ENCODE measurements at regions not wholly inside any gene's neighbourhood (a gene's known extent, or its start where the extent isn't known, plus 50 kb on each side); places are given as distances from the start of the nearest gene placed in this dataset.

DNA sequence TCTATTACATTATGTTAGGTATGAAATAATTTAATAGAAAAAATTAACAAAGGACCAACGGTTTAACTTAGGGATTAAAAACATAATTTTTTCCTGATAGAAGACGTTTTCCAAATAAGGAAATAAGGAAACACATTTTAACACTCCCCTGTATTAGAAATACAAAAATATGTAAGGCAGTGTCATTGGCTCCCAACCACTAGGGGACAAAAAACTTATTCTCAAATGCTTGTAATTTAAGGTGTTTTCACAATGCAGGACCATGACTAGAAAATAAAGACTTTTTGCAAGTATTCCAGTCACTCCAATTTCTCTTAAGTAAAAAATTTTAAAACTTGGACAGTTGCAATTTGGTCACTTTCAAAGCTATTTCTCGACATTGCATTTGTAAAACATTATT, 98.8 kb upstream of the ODAD2 start:
- no peak overlapping the region for H3K4me3 ChIP-seq
- H3K9me3 ChIP-seq (ENCODE audit: low read depth): no peaks in the 10 kb centered on the region
- DNase-seq (ENCODE audit: low read depth in 1 of 2, low spot score in 1 of 2): no peak
- H3K27ac ChIP-seq: no peak overlapping the region
- TF ChIP-seq, protein P1, sequence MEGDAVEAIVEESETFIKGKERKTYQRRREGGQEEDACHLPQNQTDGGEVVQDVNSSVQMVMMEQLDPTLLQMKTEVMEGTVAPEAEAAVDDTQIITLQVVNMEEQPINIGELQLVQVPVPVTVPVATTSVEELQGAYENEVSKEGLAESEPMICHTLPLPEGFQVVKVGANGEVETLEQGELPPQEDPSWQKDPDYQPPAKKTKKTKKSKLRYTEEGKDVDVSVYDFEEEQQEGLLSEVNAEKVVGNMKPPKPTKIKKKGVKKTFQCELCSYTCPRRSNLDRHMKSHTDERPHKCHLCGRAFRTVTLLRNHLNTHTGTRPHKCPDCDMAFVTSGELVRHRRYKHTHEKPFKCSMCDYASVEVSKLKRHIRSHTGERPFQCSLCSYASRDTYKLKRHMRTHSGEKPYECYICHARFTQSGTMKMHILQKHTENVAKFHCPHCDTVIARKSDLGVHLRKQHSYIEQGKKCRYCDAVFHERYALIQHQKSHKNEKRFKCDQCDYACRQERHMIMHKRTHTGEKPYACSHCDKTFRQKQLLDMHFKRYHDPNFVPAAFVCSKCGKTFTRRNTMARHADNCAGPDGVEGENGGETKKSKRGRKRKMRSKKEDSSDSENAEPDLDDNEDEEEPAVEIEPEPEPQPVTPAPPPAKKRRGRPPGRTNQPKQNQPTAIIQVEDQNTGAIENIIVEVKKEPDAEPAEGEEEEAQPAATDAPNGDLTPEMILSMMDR (IDR thresholded peaks at IDR 0.05; ENCODE audit: low read depth, low read length): no peak
- H3K27me3 ChIP-seq: no peaks in the 10 kb centered on the region
- H3K36me3 ChIP-seq: no peaks in the 10 kb centered on the region
- H3K4me1 ChIP-seq (ENCODE audit: low read depth): no peaks in the 10 kb centered on the region

DNA sequence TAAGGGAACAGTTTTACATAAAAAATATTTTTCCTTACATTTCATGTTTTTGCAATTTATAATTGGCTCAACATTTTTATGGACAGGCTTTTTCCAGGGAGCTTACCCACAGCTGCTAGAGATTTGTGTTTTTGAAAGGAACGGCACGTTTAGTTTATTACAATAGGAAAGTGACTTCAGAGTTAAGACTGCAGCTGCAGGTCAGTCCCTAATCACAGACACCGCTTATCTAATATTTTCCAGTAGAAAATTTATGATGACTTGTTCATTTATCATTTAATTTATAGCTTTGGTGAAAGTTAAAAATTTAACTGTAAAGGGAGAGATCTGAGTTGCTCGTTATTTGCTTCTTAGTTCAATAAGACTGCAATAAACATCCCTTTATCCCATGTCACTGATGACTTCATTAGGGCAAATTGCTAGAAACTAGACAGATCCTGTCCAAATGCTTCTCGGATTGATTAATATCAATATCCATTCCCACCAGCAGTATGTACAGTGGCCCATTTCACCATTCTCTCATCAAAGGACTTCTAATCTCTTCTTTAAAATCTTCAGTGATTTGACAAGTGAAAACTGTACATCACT, 97.0 kb upstream of the ODAD2 start:
- TF ChIP-seq, protein P1 (IDR thresholded peaks at IDR 0.05; ENCODE audit: low read depth, low read length): no peak
- H3K36me3 ChIP-seq: no peaks in the 10 kb centered on the region

DNA sequence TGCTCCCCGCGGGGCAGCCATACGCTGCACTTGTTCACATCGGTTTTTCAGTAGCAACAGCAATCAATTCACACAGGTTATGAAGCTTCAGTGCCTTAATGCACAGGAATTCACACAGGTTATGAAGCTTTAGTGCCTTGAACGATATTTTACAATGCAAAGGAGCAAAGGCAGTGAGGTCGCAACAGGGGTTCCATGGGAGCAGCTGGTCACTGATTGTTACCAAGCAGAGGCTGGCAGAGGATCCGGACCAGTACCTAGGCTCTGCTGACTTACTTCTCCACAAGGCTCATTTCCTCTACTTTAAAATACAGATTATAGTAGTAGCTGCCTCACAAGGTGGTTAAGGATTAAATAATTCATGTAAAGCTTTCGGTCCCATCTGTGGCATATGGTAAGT, 95.2 kb upstream of the ODAD2 start:
- Histone ChIP-seq H3K27ac (no peak overlapping the region), H3K9me3 (ENCODE audit: low read depth) (no peaks in the 10 kb centered on the region), H3K27me3 (no peaks in the 10 kb centered on the region), H3K36me3 (no peaks in the 10 kb centered on the region), H3K4me3 (no peak overlapping the region), H3K4me1 (ENCODE audit: low read depth) (no peaks in the 10 kb centered on the region)
- TF ChIP-seq, protein P1 (IDR thresholded peaks at IDR 0.05; ENCODE audit: low read depth, low read length): no peak
- no peak for DNase-seq (ENCODE audit: low read depth in 1 of 2, low spot score in 1 of 2)

More for the DNA sequence above, 97.0 kb upstream of the ODAD2 start:
- Histone ChIP-seq H3K4me3 (no peak overlapping the region), H3K27me3 (no peaks in the 10 kb centered on the region), H3K9me3 (ENCODE audit: low read depth) (no peaks in the 10 kb centered on the region), H3K27ac (no peak overlapping the region), H3K4me1 (ENCODE audit: low read depth) (no peaks in the 10 kb centered on the region)
- DNase-seq (ENCODE audit: low read depth in 1 of 2, low spot score in 1 of 2): no peak

DNA sequence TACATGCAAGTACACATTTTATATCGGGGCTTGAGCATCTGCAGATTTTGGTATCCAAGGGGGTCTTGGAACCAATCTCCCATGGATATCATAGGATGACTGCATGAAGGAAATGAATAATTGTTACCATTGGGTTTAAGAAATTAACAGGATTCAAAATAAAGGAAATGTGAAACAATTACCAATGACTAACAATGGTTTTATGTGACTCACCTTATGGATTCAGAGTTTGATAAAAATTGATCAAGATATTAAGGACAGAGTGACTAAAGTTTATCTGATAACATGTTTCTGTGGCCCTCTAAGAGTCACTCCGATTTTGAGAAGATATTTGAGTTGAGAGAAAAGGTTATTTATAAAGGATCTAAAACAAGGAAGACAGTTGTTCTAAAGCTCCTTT, 93.0 kb upstream of the ODAD2 start:
- H3K36me3 ChIP-seq: peaks cover 3% of the 10 kb centered on the region

DNA sequence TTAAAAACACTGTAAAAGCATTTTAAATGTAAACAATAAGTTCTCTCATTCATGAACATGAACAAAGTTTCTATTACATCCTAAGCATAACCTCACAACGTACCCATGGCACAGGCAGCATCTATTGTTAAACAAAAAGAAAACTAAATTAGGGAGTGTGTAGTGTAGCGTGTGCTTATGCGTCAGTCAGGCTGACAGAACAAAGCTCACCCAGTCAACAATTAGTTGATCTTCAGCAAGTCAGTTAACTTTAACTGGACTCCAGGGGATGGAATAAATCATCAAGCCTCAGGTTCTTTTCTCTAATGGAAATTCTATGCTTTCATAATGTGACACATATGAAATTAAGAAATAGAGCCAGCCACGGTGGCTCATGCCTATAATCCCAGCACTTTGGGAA, 91.6 kb upstream of the ODAD2 start:
- H3K4me1 ChIP-seq (ENCODE audit: low read depth): no peaks in the 10 kb centered on the region
- H3K4me3 ChIP-seq: no peak overlapping the region
- TF ChIP-seq, protein P1 (IDR thresholded peaks at IDR 0.05; ENCODE audit: low read depth, low read length): no peak
- no peaks in the 10 kb centered on the region for H3K27me3 ChIP-seq
- no peak for DNase-seq (ENCODE audit: low read depth in 1 of 2, low spot score in 1 of 2)
- peaks cover 3% of the 10 kb centered on the region for H3K36me3 ChIP-seq
- H3K27ac ChIP-seq: no peak overlapping the region
- H3K9me3 ChIP-seq (ENCODE audit: low read depth): no peaks in the 10 kb centered on the region

More for the DNA sequence above, 93.0 kb upstream of the ODAD2 start:
- Histone ChIP-seq H3K9me3 (ENCODE audit: low read depth) (no peaks in the 10 kb centered on the region), H3K27me3 (no peaks in the 10 kb centered on the region), H3K4me1 (ENCODE audit: low read depth) (no peaks in the 10 kb centered on the region), H3K27ac (no peak overlapping the region), H3K4me3 (no peak overlapping the region)
- TF ChIP-seq, protein P1 (IDR thresholded peaks at IDR 0.05; ENCODE audit: low read depth, low read length): no peak
- no peak for DNase-seq (ENCODE audit: low read depth in 1 of 2, low spot score in 1 of 2)

All from cardiac muscle cell (in vitro differentiated cells and primary cell).